Mucosa of descending colon (tissue), 3 donors: ENCODE measurements at regions not wholly inside any gene's neighbourhood (a gene's known extent, or its start where the extent isn't known, plus 50 kb on each side); places are given as distances from the start of the nearest gene placed in this dataset.

Experiments
- ATAC-seq: fragments of 200-7000 bp; cut with Tn5 transposase; one replicate; pipeline ENCODE4 v1.9.1; 2020; ENCODE audit warnings: mild to moderate bottlenecking, moderate library complexity
- DNase-seq, 3 donors: peaks; one replicate each; pipeline ENCODE4 v3.0.0-alpha.2; 2020
- H3K36me3 ChIP-seq: fragments of 200-600 bp; one replicate; pipeline ENCODE4 v1.8.0; 2021; ENCODE audit warnings: low read depth, mild to moderate bottlenecking
- H3K4me1 ChIP-seq: fragments of 200-600 bp; one replicate; pipeline ENCODE4 v1.8.0; 2021; ENCODE audit warnings: low read depth, mild to moderate bottlenecking
- H3K4me3 ChIP-seq: fragments of 200-600 bp; one replicate; pipeline ENCODE4 v1.8.0; 2021; ENCODE audit warnings: mild to moderate bottlenecking
- H3K9me3 ChIP-seq: fragments of 200-600 bp; one replicate; pipeline ENCODE4 v1.8.0; 2021; ENCODE audit warnings: mild to moderate bottlenecking
- intact Hi-C, 2 donors: fragments of 100-400 bp; cut with DNase I in 1 of 2; cut with micrococcal nuclease in 1 of 2; formaldehyde crosslinking; loops; one replicate each; pipeline versions ENCODE4 v1.11.0 to v1.11.1; 2022; cut with DNase I, micrococcal nuclease
- TF ChIP-seq, protein P1 (sequence below): fragments of 200-600 bp; IDR thresholded peaks from one replicate; pipeline ENCODE4 v1.8.0; 2022; ENCODE audit warnings: antibody characterized with exemption, mild to moderate bottlenecking
- donor health status: DM: no; HTN: no; CAD: no; lungs with moderate emphysema.
- donor health status: DM: no; HTN: no; CAD: no.
- donor health status: DM: no; HTN: yes; CAD: no.

GRCh38 chr11:92026664-92027063 lies 198.0 kb upstream of the FAT3 start:
- no peak for ATAC-seq
- Histone ChIP-seq H3K4me1 (no peaks in the 10 kb centered on the region), H3K9me3 (no peaks in the 10 kb centered on the region), H3K36me3 (no peaks in the 10 kb centered on the region), H3K4me3 (no peak overlapping the region)
- no peak for DNase-seq
- TF ChIP-seq, protein P1, sequence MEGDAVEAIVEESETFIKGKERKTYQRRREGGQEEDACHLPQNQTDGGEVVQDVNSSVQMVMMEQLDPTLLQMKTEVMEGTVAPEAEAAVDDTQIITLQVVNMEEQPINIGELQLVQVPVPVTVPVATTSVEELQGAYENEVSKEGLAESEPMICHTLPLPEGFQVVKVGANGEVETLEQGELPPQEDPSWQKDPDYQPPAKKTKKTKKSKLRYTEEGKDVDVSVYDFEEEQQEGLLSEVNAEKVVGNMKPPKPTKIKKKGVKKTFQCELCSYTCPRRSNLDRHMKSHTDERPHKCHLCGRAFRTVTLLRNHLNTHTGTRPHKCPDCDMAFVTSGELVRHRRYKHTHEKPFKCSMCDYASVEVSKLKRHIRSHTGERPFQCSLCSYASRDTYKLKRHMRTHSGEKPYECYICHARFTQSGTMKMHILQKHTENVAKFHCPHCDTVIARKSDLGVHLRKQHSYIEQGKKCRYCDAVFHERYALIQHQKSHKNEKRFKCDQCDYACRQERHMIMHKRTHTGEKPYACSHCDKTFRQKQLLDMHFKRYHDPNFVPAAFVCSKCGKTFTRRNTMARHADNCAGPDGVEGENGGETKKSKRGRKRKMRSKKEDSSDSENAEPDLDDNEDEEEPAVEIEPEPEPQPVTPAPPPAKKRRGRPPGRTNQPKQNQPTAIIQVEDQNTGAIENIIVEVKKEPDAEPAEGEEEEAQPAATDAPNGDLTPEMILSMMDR = no peak
- intact Hi-C loops = no loop called here

DNA sequence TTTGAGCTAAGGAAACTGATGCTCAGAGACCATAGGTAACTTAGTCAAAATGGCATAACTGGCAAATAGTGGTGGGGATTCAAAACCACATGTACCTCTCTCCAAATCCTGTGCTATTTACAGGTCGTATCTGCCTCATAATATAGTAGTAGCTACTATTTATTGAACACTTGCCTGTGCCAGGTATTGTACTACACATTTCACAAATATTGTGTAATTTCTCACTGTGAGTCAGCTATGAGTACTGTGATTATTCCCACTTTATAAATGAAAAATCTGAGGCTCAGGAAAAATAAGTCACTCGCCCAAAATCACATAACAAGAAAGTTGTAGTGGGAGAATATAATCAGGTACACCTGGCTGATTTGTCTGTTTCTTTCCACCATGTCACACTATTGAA lies 199.8 kb upstream of the FAT3 start:
- Histone ChIP-seq H3K4me1 (no peaks in the 10 kb centered on the region), H3K4me3 (no peak overlapping the region), H3K36me3 (no peaks in the 10 kb centered on the region), H3K9me3 (no peaks in the 10 kb centered on the region)
- no peak for ATAC-seq
- intact Hi-C loops = no loop called here
- no peak for DNase-seq
- TF ChIP-seq, protein P1 = no peak

GRCh38 chr11:92022499-92022898 lies 202.1 kb upstream of the FAT3 start:
- TF ChIP-seq, protein P1 = no peak
- intact Hi-C loops = no loop called here
- Histone ChIP-seq H3K4me3 (no peak overlapping the region), H3K4me1 (no peaks in the 10 kb centered on the region), H3K9me3 (peaks cover 6% of the 10 kb centered on the region), H3K36me3 (no peaks in the 10 kb centered on the region)
- DNase-seq = no peak
- ATAC-seq = no peak

GRCh38 chr11:92018332-92018731 lies 206.3 kb upstream of the FAT3 start:
- ATAC-seq = no peak
- Histone ChIP-seq H3K4me3 (no peak overlapping the region), H3K4me1 (no peaks in the 10 kb centered on the region), H3K36me3 (no peaks in the 10 kb centered on the region), H3K9me3 (peaks cover 21% of the 10 kb centered on the region)
- intact Hi-C loops = no loop called here
- no peak for DNase-seq
- TF ChIP-seq, protein P1 = no peak

DNA sequence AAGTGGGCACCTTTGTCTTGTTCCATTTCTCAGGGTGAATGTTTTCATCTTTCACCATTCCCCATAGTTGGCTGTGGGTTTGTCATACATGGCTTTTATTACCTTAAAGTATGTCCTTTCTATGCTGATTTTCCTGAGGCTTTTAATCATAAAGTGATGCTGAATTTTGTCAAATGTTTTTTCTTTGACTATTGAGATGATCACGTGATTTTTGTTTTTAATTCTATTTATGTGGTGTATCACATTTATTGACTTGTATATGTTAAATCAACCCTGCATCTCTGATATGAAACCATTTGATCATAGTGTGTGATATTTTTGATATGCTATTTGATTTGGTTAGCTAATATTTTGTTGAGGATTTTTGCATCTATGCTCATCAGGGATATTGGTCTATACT lies 216.4 kb upstream of the FAT3 start:
- ATAC-seq = no peak
- DNase-seq = no peak
- intact Hi-C loops = no loop called here
- no peaks in the 10 kb centered on the region for H3K4me1 ChIP-seq
- H3K4me3 ChIP-seq = no peak overlapping the region
- H3K36me3 ChIP-seq = no peaks in the 10 kb centered on the region
- TF ChIP-seq, protein P1 = no peak
- H3K9me3 ChIP-seq = no peaks in the 10 kb centered on the region

DNA sequence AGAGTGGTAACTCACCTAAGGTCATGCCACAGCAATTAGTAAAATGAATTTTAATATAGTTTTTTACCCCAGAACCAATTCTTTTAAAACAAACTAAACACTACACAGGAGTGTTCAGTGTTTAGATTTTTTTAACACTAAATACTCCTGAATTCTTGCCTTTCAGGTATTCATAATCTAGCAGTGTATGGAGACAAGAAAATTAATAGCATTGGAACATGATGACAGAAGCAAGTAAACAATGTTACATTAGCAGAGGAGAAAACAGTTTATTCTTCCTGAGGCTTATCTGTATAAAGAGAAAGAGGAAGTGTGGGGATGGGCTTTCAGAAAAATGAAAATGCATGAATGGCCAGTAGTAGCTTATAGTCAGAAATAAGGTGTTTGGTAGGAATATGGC lies 222.1 kb upstream of the FAT3 start:
- Histone ChIP-seq H3K4me1 (no peaks in the 10 kb centered on the region), H3K9me3 (no peaks in the 10 kb centered on the region), H3K36me3 (no peaks in the 10 kb centered on the region), H3K4me3 (no peak overlapping the region)
- TF ChIP-seq, protein P1 = no peak
- intact Hi-C loops = no loop called here
- no peak for DNase-seq
- ATAC-seq = no peak
